ENCODE measurements at regions not wholly inside any gene's neighbourhood (a gene's known extent, or its start where the extent isn't known, plus 50 kb on each side); places are given as distances from the start of the nearest gene placed in this dataset.

GRCh38 chr20:12317433-12317832 lies 399.7 kb downstream of the BTBD3 start:
- Histone ChIP-seq H3K36me3 (no peaks in the 10 kb centered on the region), H3K27me3 (no peaks in the 10 kb centered on the region), H3K4me3 (no peak overlapping the region), H3K27ac (no peak overlapping the region), H3K9me3 (replicated peaks) (no peaks in the 10 kb centered on the region), H3K4me1 (no peaks in the 10 kb centered on the region)
- no peak for DNase-seq

- DNase-seq = no peak
These were observed 400.4 kb downstream of the BTBD3 start for GRCh38 chr20:12318043-12318442.

GRCh38 chr20:12321736-12322135 lies 404.0 kb downstream of the BTBD3 start:
- H3K27me3 ChIP-seq = no peaks in the 10 kb centered on the region
- H3K36me3 ChIP-seq = no peaks in the 10 kb centered on the region
- peak in 1 of 2 experiments; percentile 9 for DNase-seq
- H3K4me1 ChIP-seq = no peaks in the 10 kb centered on the region
- no peaks in the 10 kb centered on the region for H3K9me3 ChIP-seq (replicated peaks)
- H3K4me3 ChIP-seq = no peak overlapping the region
- no peak overlapping the region for H3K27ac ChIP-seq

More at GRCh38 chr20:12318043-12318442, 400.4 kb downstream of the BTBD3 start:
- Histone ChIP-seq H3K4me1 (no peaks in the 10 kb centered on the region), H3K9me3 (replicated peaks) (no peaks in the 10 kb centered on the region), H3K4me3 (no peak overlapping the region), H3K36me3 (no peaks in the 10 kb centered on the region), H3K27ac (no peak overlapping the region), H3K27me3 (no peaks in the 10 kb centered on the region)

GRCh38 chr20:12327205-12327604 lies 409.5 kb downstream of the BTBD3 start:
- Histone ChIP-seq H3K4me1 (no peaks in the 10 kb centered on the region), H3K27me3 (no peaks in the 10 kb centered on the region), H3K9me3 (replicated peaks) (no peaks in the 10 kb centered on the region), H3K4me3 (no peak overlapping the region), H3K36me3 (no peaks in the 10 kb centered on the region), H3K27ac (no peak overlapping the region)
- DNase-seq = no peak

GRCh38 chr20:12331236-12331635 lies 413.5 kb downstream of the BTBD3 start:
- Histone ChIP-seq H3K27me3 (no peaks in the 10 kb centered on the region; the same call in 1 of the 2 replicates), H3K36me3 (no peaks in the 10 kb centered on the region), H3K9me3 (replicated peaks) (no peaks in the 10 kb centered on the region), H3K4me1 (no peaks in the 10 kb centered on the region), H3K4me3 (no peak overlapping the region), H3K27ac (no peak overlapping the region)
- DNase-seq = no peak

GRCh38 chr20:12337601-12338000 lies 419.9 kb downstream of the BTBD3 start:
- no peak for DNase-seq
- no peaks in the 10 kb centered on the region for H3K36me3 ChIP-seq

GRCh38 chr20:12345978-12346377 lies 428.3 kb downstream of the BTBD3 start:
- Histone ChIP-seq H3K4me1 (no peaks in the 10 kb centered on the region), H3K9me3 (replicated peaks) (no peaks in the 10 kb centered on the region), H3K4me3 (no peak overlapping the region), H3K36me3 (no peaks in the 10 kb centered on the region), H3K27ac (no peak overlapping the region), H3K27me3 (no peaks in the 10 kb centered on the region)
- DNase-seq = no peak

More at GRCh38 chr20:12337601-12338000, 419.9 kb downstream of the BTBD3 start:
- Histone ChIP-seq H3K9me3 (replicated peaks) (no peaks in the 10 kb centered on the region), H3K27ac (no peak overlapping the region), H3K4me1 (no peaks in the 10 kb centered on the region), H3K4me3 (no peak overlapping the region), H3K27me3 (no peaks in the 10 kb centered on the region; the same call in 1 of the 2 replicates)

GRCh38 chr20:12353842-12354241 lies 436.1 kb downstream of the BTBD3 start:
- Histone ChIP-seq H3K4me3 (no peak overlapping the region), H3K4me1 (no peaks in the 10 kb centered on the region), H3K36me3 (no peaks in the 10 kb centered on the region), H3K9me3 (replicated peaks) (no peaks in the 10 kb centered on the region), H3K27ac (no peak overlapping the region), H3K27me3 (no peaks in the 10 kb centered on the region)
- DNase-seq = no peak

GRCh38 chr20:12354725-12355124 lies 437.0 kb downstream of the BTBD3 start:
- Histone ChIP-seq H3K9me3 (replicated peaks) (no peaks in the 10 kb centered on the region), H3K4me1 (no peaks in the 10 kb centered on the region), H3K4me3 (no peak overlapping the region), H3K27ac (no peak overlapping the region), H3K36me3 (no peaks in the 10 kb centered on the region), H3K27me3 (no peaks in the 10 kb centered on the region)
- DNase-seq = no peak

- Histone ChIP-seq H3K9me3 (replicated peaks) (no peaks in the 10 kb centered on the region), H3K36me3 (no peaks in the 10 kb centered on the region), H3K27me3 (no peaks in the 10 kb centered on the region), H3K4me1 (no peaks in the 10 kb centered on the region), H3K4me3 (no peak overlapping the region), H3K27ac (no peak overlapping the region)
- no peak for DNase-seq
These were observed 437.5 kb downstream of the BTBD3 start for GRCh38 chr20:12355185-12355584.

GRCh38 chr20:12358006-12358654 lies 440.4 kb downstream of the BTBD3 start:
- Histone ChIP-seq H3K4me3 (no peak overlapping the region), H3K27me3 (no peaks in the 10 kb centered on the region), H3K4me1 (no peaks in the 10 kb centered on the region), H3K27ac (no peak overlapping the region), H3K36me3 (no peaks in the 10 kb centered on the region), H3K9me3 (replicated peaks) (no peaks in the 10 kb centered on the region)
- DNase-seq = peak in 1 of 2 experiments; percentile 31

- no peak for DNase-seq
- no peaks in the 10 kb centered on the region for H3K36me3 ChIP-seq
- no peak overlapping the region for H3K4me3 ChIP-seq
- H3K27ac ChIP-seq = no peak overlapping the region
- H3K27me3 ChIP-seq = no peaks in the 10 kb centered on the region
- H3K9me3 ChIP-seq (replicated peaks) = no peaks in the 10 kb centered on the region
- H3K4me1 ChIP-seq = no peaks in the 10 kb centered on the region
These were observed 440.9 kb downstream of the BTBD3 start for GRCh38 chr20:12358655-12359009.

GRCh38 chr20:12371990-12372389 lies 454.3 kb downstream of the BTBD3 start:
- H3K4me3 ChIP-seq = no peak overlapping the region
- H3K27me3 ChIP-seq = no peaks in the 10 kb centered on the region
- peak in 1 of 2 experiments; percentile 4 for DNase-seq
- H3K27ac ChIP-seq = no peak overlapping the region
- no peaks in the 10 kb centered on the region for H3K9me3 ChIP-seq (replicated peaks)
- no peaks in the 10 kb centered on the region for H3K36me3 ChIP-seq
- no peaks in the 10 kb centered on the region for H3K4me1 ChIP-seq

- no peaks in the 10 kb centered on the region for H3K9me3 ChIP-seq (replicated peaks)
- DNase-seq = no peak
These were observed 454.9 kb downstream of the BTBD3 start for GRCh38 chr20:12372557-12372956.

GRCh38 chr20:12375967-12376366 lies 458.3 kb downstream of the BTBD3 start:
- no peak for DNase-seq
- no peak overlapping the region for H3K4me3 ChIP-seq
- H3K4me1 ChIP-seq = no peaks in the 10 kb centered on the region
- no peak overlapping the region for H3K27ac ChIP-seq
- no peaks in the 10 kb centered on the region for H3K36me3 ChIP-seq
- no peaks in the 10 kb centered on the region for H3K27me3 ChIP-seq
- no peaks in the 10 kb centered on the region for H3K9me3 ChIP-seq (replicated peaks)

More at GRCh38 chr20:12372557-12372956, 454.9 kb downstream of the BTBD3 start:
- H3K27ac ChIP-seq = no peak overlapping the region
- H3K4me1 ChIP-seq = no peaks in the 10 kb centered on the region
- no peak overlapping the region for H3K4me3 ChIP-seq
- H3K36me3 ChIP-seq = no peaks in the 10 kb centered on the region
- no peaks in the 10 kb centered on the region for H3K27me3 ChIP-seq

- no peaks in the 10 kb centered on the region for H3K9me3 ChIP-seq (replicated peaks)
- H3K27ac ChIP-seq = no peak overlapping the region
- no peak overlapping the region for H3K4me3 ChIP-seq
- no peak for DNase-seq
- H3K27me3 ChIP-seq = no peaks in the 10 kb centered on the region
- no peaks in the 10 kb centered on the region for H3K4me1 ChIP-seq
- H3K36me3 ChIP-seq = no peaks in the 10 kb centered on the region
These were observed 466.1 kb downstream of the BTBD3 start for GRCh38 chr20:12383821-12384220.

Data from SJCRH30 (cell line).